Activated CD4-positive, alpha-beta T cell treated with anti-CD3 and anti-CD28 coated beads, Interleukin-2, amount 10 ng/mL, durations not matched to agents 7 days and 5 days (primary cell): ENCODE measurements at regions not wholly inside any gene's neighbourhood (a gene's known extent, or its start where the extent isn't known, plus 50 kb on each side); places are given as distances from the start of the nearest gene placed in this dataset.

ENCODE experiments used
- CTCF ChIA-PET: fragments of 350-600 bp; sonication (Branson Sonifier 250); formaldehyde crosslinking; loops from one replicate; lab custom pipeline; 2021; ENCODE audit warnings: antibody characterized with exemption; lab: Charles Lee
- POLR2A ChIA-PET: fragments of 350-600 bp; sonication (Branson Sonifier 250); formaldehyde crosslinking; loops from one replicate; lab custom pipeline; 2021; ENCODE audit warnings: antibody characterized with exemption; lab: Charles Lee
- DNase-seq: peaks from one replicate; pipeline ENCODE4 v3.0.0-alpha.2; 2020
- H3K27ac Mint-ChIP-seq: one replicate; pipeline ENCODE4 v1.8.0; 2021; ENCODE audit warnings: mild to moderate bottlenecking, moderate library complexity, mixed read lengths
- H3K27me3 Mint-ChIP-seq: one replicate; pipeline ENCODE4 v1.8.0; 2021; ENCODE audit warnings: mixed read lengths
- H3K36me3 Mint-ChIP-seq: one replicate; pipeline ENCODE4 v1.8.0; 2021; ENCODE audit warnings: low read depth, mixed read lengths
- H3K4me1 Mint-ChIP-seq: one replicate; pipeline ENCODE4 v1.8.0; 2021; ENCODE audit warnings: mixed read lengths
- H3K4me3 Mint-ChIP-seq: one replicate; pipeline ENCODE4 v1.8.0; 2021; ENCODE audit warnings: mild to moderate bottlenecking, moderate library complexity, mixed read lengths
- H3K9me3 Mint-ChIP-seq: one replicate; pipeline ENCODE4 v1.8.0; 2021; ENCODE audit warnings: mixed read lengths

DNA sequence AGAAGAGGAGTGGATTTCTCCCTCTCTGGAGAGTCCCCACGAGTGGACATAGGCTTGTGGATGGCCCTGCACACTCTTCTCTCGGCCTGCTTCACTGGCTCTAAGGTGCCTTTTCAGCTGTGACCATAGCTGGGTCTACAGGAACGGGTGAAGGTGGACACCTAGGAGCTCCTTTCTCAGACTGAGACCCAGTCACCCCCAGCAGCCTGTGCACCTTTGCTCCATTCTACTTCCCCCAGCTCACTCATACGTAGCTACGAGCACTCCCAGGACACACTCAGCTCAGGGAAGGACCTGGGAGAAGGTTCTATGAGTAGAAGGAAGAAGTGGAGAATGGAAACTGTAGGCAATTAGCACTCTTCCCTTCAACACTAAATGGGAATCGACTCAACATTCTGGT lies 272.0 kb upstream of the KLF6 start:
- no peaks in the 10 kb centered on the region for H3K36me3 Mint-ChIP-seq
- peaks cover 31% of the 10 kb centered on the region for H3K4me1 Mint-ChIP-seq
- H3K4me3 Mint-ChIP-seq: no peak overlapping the region
- H3K27ac Mint-ChIP-seq: no peak overlapping the region
- DNase-seq: no peak
- ChIA-PET POLR2A (no interaction called here), CTCF (interaction anchor here (0.8 to 2.6 kb wide), 6 partner anchors 9 to 46 kb away, joined by 3 to 8 read pairs (median 3); no protein-coding TSS in a partner anchor)
- H3K9me3 Mint-ChIP-seq: peaks cover 2% of the 10 kb centered on the region
- H3K27me3 Mint-ChIP-seq: no peaks in the 10 kb centered on the region

DNA sequence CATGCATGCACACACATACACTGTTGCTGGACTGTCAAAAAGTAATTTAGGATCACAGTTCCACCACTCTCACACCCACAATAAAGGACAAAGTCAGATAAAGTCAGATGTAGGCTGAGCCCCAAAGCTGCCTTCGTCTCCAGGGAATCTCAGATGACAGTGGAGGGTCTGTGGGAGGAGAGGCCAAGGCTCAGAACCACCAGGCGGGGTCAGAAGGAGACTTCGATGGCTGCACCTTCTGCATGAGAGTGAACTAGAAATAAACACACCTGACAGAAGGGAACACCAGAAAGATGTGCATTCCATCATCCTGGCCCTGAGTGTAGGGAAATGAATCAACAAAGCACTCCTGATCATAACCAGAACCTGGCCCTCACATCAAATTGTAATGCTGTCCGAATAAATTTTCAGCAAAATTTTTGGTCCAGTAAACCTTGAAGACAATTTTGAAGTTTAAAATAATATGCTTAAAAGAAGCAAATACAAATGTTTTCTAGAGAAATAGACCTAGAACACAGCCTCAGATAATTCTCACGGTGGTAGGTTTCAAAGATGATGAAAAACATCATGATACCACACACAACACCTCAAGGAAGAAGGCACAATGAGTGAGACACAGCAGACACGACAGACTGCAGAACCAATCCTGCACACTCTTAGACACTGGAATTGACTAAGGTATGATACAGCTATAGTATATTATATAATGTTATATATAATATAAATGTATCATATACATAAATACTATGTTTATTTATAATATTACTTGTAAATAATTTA lies 269.8 kb upstream of the KLF6 start:
- Mint-ChIP-seq H3K36me3 (no peaks in the 10 kb centered on the region), H3K27me3 (no peaks in the 10 kb centered on the region), H3K27ac (no peak overlapping the region), H3K4me1 (peaks cover 18% of the 10 kb centered on the region), H3K4me3 (no peak overlapping the region), H3K9me3 (peaks cover 4% of the 10 kb centered on the region)
- POLR2A ChIA-PET: no interaction called here
- no peak for DNase-seq
- CTCF ChIA-PET: no interaction called here

DNA sequence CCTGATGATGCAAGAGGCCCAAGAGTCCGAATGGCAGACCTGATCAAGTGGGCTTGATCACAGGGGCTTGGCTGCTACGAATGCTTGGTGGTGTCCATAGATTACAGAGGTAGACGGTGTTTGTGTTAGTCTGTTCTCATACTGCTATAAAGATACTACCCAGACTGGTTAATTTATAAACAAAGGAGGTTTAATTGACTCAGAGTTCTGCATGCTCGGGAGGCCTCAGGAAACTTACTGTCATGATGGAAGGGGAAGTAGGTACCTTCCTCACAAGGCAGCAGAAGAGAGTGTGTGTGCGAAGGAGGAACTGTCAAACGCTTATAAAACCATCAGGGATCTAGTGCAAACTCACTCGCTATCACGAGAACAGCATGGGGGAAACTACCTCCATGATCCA lies 268.9 kb upstream of the KLF6 start:
- Mint-ChIP-seq H3K4me3 (no peak overlapping the region), H3K27ac (no peak overlapping the region), H3K9me3 (peaks cover 6% of the 10 kb centered on the region), H3K27me3 (no peaks in the 10 kb centered on the region), H3K4me1 (peaks cover 12% of the 10 kb centered on the region), H3K36me3 (no peaks in the 10 kb centered on the region)
- ChIA-PET POLR2A (no interaction called here), CTCF (no interaction called here)
- no peak for DNase-seq

DNA sequence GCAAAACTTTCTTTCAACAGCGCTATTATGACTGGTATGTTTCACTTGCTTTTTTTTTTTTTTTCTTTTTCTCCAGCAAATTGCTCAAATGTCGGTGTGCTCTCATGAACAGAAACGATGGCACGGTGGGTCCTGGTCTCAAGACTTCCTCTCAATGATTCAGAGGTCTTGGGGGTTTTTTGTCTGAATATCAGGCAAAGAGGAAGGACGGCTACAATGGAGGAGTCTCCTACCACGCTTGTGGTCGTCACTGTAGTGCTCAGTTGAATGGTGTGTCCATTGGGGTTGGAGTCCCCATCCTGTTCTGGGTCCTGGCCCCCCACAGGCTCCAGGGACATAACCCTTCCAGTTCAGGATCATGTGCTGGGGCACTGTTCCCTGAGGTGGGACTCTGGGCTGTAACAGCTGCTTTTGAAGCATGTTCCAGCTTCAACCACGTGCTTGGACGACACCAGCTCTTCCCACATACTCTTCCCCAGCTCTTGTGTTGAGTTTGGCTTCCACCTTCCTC lies 266.7 kb upstream of the KLF6 start:
- CTCF ChIA-PET: interaction anchor here (0.9 to 1.1 kb wide), 2 partner anchors 11 to 35 kb away, joined by 3 to 4 read pairs; no protein-coding TSS in a partner anchor
- Mint-ChIP-seq H3K27ac (no peak overlapping the region), H3K27me3 (no peaks in the 10 kb centered on the region), H3K4me3 (no peak overlapping the region), H3K36me3 (no peaks in the 10 kb centered on the region), H3K4me1 (peaks cover 6% of the 10 kb centered on the region), H3K9me3 (peaks cover 7% of the 10 kb centered on the region)
- DNase-seq: no peak
- POLR2A ChIA-PET: no interaction called here

DNA sequence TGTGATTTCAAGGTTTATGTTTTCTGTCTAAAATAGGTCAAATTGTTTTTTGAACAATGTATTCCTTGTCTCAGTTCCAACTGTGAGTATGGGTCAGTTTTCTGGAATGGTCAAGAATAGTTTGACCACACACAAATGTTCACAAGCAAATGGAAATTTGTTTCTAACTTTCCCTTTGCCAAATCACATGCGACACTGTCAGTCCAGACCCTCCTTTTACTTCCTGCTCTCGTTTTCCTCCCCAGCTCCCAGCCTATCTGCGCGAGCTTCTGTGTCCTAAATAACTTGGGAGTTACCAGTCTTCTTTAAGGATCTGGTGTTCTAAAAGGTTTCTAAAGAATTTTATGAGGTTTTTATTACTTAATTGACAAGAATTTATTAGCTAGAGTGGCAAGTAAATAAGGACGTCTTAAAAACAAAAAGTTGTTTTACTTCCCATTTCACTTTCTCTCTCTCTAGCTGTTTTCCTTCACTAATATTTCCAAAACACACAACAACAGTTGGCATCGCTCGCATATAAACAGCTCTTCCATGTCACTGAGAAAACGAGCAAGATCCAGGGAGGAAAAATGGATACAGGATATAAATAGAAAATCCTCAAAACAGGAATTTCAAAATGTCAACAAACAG lies 266.1 kb upstream of the KLF6 start:
- CTCF ChIA-PET: interaction anchor here (0.9 to 1.1 kb wide), 2 partner anchors 11 to 35 kb away, joined by 3 to 4 read pairs; no protein-coding TSS in a partner anchor
- DNase-seq: no peak
- POLR2A ChIA-PET: no interaction called here
- no peaks in the 10 kb centered on the region for H3K36me3 Mint-ChIP-seq
- peaks cover 6% of the 10 kb centered on the region for H3K4me1 Mint-ChIP-seq
- H3K27me3 Mint-ChIP-seq: no peaks in the 10 kb centered on the region
- H3K27ac Mint-ChIP-seq: no peak overlapping the region
- no peak overlapping the region for H3K4me3 Mint-ChIP-seq
- peaks cover 7% of the 10 kb centered on the region for H3K9me3 Mint-ChIP-seq

DNA sequence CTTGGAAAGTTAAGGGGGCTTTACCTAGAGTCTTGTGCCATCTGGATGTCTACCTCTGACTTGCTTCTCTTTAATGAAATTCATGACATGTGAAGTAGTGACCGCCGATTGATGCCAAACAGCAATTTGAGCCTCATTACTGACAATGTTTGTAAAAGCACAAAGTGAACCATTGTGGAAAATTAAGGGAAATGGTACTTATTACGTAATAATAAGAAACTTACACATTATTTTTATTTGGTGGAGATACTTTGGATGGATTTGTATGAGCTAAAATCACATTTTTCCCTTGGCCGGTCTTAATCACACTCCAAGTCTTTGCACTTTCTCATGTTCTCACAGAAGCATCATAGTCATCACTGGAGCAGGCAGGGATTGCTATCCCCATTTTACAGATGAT lies 265.1 kb upstream of the KLF6 start:
- Mint-ChIP-seq H3K27me3 (no peaks in the 10 kb centered on the region), H3K27ac (no peak overlapping the region), H3K36me3 (no peaks in the 10 kb centered on the region), H3K4me3 (no peak overlapping the region), H3K9me3 (peaks cover 7% of the 10 kb centered on the region), H3K4me1 (peaks cover 6% of the 10 kb centered on the region)
- DNase-seq: no peak
- CTCF ChIA-PET: interaction anchor here (0.6 to 1.3 kb wide), 2 partner anchors 60 to 80 kb away, joined by 3 to 4 read pairs; no protein-coding TSS in a partner anchor
- POLR2A ChIA-PET: no interaction called here

DNA sequence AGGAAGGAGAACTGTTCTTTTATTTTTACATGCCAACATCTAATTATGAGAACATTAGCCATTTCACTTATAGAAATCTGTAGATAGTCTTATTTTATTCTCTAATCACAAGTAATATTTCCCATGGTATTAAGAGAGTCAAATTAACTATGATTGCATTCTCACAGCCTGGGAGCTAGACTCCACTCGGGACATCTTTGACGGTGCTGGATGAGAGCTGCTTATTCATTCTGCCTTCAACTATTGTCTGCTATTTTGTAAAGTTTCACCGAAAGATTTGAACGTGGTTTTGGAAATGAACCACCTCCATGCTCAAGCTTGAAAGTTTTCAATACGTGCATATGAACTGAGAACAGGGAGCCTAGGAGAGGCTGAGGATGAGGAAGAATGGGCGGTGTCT lies 264.3 kb upstream of the KLF6 start:
- Mint-ChIP-seq H3K4me1 (peaks cover 6% of the 10 kb centered on the region), H3K4me3 (no peak overlapping the region), H3K9me3 (peaks cover 9% of the 10 kb centered on the region), H3K27ac (no peak overlapping the region), H3K27me3 (no peaks in the 10 kb centered on the region), H3K36me3 (no peaks in the 10 kb centered on the region)
- ChIA-PET POLR2A (no interaction called here), CTCF (interaction anchor here (1.3 kb wide), 1 partner anchor 81 kb away, joined by 4 read pairs; no protein-coding TSS in a partner anchor)
- DNase-seq: no peak

DNA sequence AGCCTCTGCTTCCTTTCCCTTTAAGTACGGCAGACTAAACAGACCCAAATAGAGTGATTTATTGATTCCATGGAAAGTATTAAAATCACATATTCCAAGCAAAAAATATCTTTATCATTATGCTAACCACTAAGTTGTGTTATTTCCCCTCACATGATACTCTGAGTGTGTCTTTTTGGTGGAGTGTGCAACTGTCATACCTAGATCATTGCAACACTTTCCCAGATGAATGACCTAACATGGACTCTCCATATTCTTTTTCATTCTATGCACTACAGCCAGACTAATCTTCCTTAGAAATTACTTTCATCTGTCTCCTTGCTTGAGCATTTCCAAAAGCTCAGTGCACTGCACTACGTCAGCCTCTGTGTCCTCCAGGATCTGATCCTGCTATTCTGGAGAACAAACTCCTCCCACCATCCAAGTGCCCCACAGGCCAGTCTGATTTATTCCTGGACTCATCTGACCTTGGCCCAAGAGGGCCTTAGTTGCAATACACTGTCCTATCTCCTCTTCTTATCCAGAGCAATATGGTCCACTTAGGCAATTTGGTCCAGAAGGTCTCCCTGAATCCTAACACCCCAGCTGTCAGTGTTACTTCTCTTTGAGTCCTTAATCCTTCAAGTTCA lies 263.3 kb upstream of the KLF6 start:
- no peaks in the 10 kb centered on the region for H3K27me3 Mint-ChIP-seq
- H3K36me3 Mint-ChIP-seq: no peaks in the 10 kb centered on the region
- CTCF ChIA-PET: no interaction called here
- no peak for DNase-seq
- no peak overlapping the region for H3K27ac Mint-ChIP-seq
- POLR2A ChIA-PET: no interaction called here
- peaks cover 6% of the 10 kb centered on the region for H3K4me1 Mint-ChIP-seq
- H3K9me3 Mint-ChIP-seq: peaks cover 9% of the 10 kb centered on the region
- no peak overlapping the region for H3K4me3 Mint-ChIP-seq

DNA sequence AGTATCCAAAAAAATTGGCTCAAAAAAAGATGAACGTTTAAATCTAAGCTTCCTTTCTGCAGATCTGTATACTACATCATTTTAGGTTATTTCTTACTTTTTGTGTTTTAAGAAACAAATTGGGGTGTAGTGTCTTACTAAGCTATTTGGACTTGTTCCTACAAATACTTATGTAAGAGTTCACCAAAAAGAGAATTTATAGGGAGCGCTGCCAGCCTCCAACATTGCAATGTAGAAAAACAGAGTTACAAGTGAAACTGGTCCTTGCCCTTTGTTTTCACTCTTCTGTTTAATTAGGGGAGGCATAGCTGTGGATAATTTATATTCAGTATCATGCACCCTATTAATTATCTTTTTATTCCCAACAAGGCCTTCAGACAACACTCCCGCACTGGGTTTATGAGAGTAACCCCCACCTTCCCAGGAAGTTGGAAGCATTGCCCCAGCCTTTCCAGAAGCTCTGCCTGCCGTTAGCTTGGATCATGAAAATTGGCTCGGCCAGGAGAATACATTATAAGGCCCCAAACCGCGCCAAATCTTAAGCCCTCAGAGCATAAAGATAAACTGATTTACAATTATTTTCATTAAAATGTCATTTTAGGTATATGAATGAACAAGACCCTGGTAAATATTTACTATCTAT lies 261.8 kb upstream of the KLF6 start:
- H3K4me3 Mint-ChIP-seq: no peak overlapping the region
- no peak for DNase-seq
- peaks cover 6% of the 10 kb centered on the region for H3K4me1 Mint-ChIP-seq
- peaks cover 9% of the 10 kb centered on the region for H3K36me3 Mint-ChIP-seq
- H3K27ac Mint-ChIP-seq: no peak overlapping the region
- peaks cover 20% of the 10 kb centered on the region for H3K9me3 Mint-ChIP-seq
- CTCF ChIA-PET: interaction anchor here (0.8 to 1.3 kb wide), 2 partner anchors 11 to 15 kb away, joined by 3 read pairs; no protein-coding TSS in a partner anchor
- H3K27me3 Mint-ChIP-seq: no peaks in the 10 kb centered on the region
- POLR2A ChIA-PET: no interaction called here

DNA sequence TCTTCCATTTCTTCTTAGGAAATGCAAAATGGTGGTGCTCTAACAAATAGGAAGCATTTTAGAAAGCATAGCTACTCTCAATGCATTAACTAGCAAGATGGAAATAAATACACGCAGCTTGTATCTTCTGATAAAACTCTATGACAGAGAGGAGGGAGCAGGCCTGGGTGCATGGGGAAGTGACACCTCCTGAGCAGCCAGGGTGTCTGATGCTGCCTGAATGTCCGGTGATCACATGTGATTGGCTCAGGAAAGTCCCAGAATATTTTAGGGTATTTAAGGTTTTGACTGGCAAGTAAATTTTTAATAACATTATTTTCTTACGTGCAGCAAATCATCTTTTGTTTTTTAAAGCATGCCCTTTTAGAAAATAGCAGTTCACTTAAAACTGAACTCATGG lies 261.0 kb upstream of the KLF6 start:
- DNase-seq: no peak
- H3K4me3 Mint-ChIP-seq: no peak overlapping the region
- CTCF ChIA-PET: interaction anchor here (0.7 to 1.3 kb wide), 3 partner anchors 12 to 17 kb away, joined by 3 to 4 read pairs (median 3); no protein-coding TSS in a partner anchor
- no peak overlapping the region for H3K27ac Mint-ChIP-seq
- H3K9me3 Mint-ChIP-seq: peaks cover 22% of the 10 kb centered on the region
- POLR2A ChIA-PET: interaction anchor here (0.6 kb wide), 1 partner anchor 285 kb away, joined by 3 read pairs; no protein-coding TSS in a partner anchor
- peaks cover 2% of the 10 kb centered on the region for H3K4me1 Mint-ChIP-seq
- H3K27me3 Mint-ChIP-seq: no peaks in the 10 kb centered on the region
- peaks cover 14% of the 10 kb centered on the region for H3K36me3 Mint-ChIP-seq

DNA sequence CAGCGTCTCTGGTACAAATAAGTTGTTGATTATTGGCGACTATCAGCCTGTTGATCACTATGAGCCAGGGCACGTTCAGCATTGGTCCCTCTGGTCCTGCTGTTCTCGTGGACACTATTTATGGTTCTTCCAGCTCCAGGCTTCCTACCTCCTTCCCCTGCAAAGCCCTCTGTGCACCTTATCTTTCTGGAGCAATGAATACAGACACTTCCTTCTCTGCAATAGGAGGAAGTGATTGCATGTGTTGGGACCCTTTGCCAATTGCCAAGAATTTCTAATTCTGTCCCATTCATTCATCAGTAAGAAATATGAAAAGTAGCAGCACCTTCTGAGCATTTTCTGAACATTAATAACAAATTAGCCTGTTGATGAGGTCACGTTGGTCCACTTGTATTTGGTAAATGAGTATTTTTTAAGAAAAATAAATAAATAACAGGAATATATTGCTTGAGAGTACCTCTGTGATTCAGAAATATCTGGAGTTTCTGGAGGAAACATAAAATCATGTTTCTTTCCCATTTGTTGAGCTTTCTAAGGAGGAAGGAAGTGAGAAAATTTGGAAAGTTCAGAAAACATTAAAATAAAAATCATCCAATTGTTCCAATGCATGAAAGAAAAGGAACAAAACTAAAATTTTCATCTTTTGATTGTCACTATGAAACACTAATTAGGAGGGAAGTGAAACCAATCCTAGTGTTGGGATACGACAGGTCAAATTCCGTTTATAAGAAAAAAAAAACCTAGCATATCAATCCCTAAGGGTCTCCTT lies 259.1 kb upstream of the KLF6 start:
- CTCF ChIA-PET: interaction anchor here (0.6 kb wide), 1 partner anchor 20 kb away, joined by 3 read pairs; no protein-coding TSS in a partner anchor
- POLR2A ChIA-PET: no interaction called here
- no peak overlapping the region for H3K27ac Mint-ChIP-seq
- H3K4me1 Mint-ChIP-seq: no peaks in the 10 kb centered on the region
- no peak for DNase-seq
- no peak overlapping the region for H3K4me3 Mint-ChIP-seq
- H3K27me3 Mint-ChIP-seq: no peaks in the 10 kb centered on the region
- H3K36me3 Mint-ChIP-seq: peaks cover 18% of the 10 kb centered on the region
- H3K9me3 Mint-ChIP-seq: peaks cover 26% of the 10 kb centered on the region

DNA sequence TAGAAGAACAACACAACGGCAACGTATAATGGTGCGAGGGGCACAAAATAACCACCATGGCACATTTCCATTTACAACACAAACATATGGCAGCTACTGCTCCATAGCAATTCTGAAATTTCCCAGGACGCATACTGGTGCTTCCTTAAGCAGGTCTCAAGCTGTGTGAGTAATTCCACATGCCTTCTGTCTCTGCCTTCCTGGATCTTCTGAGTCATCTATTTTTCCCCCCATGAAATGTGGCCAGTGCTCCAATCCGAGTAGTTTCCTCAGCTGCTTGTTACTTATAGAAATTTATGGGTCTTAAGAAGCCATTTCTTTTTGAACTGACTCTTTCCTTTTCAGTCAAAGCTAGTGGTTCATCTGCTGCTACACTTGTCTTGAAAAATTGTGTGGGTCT lies 256.6 kb upstream of the KLF6 start:
- CTCF ChIA-PET: interaction anchor here (0.6 kb wide), 1 partner anchor 246 kb away, joined by 3 read pairs; no protein-coding TSS in a partner anchor
- H3K9me3 Mint-ChIP-seq: peaks cover 24% of the 10 kb centered on the region

More for the DNA sequence above, 256.6 kb upstream of the KLF6 start:
- Mint-ChIP-seq H3K27ac (no peak overlapping the region), H3K36me3 (peaks cover 18% of the 10 kb centered on the region), H3K27me3 (no peaks in the 10 kb centered on the region), H3K4me1 (no peaks in the 10 kb centered on the region), H3K4me3 (no peak overlapping the region)
- no peak for DNase-seq
- POLR2A ChIA-PET: no interaction called here
